ENCODE measurements at regions not wholly inside any gene's neighbourhood (a gene's known extent, or its start where the extent isn't known, plus 50 kb on each side); places are given as distances from the start of the nearest gene placed in this dataset.

- in situ Hi-C loops (cut with MboI): no loop called here
- Histone ChIP-seq H3K27ac (ENCODE audit: extremely low read depth, low read depth, low read length) (no peak overlapping the region), H3K27me3 (ENCODE audit: control insufficient read depth in 2 of 2, insufficient read depth in 2 of 2, low read length in 2 of 2) (no peaks in the 10 kb centered on the region), H3K36me3 (ENCODE audit: control insufficient read depth, insufficient read depth, low read length) (no peaks in the 10 kb centered on the region), H3K4me1 (replicated peaks in 1 of 2; ENCODE audit: control insufficient read depth in 2 of 2, insufficient read depth in 2 of 2, low read length in 2 of 2) (no peaks in the 10 kb centered on the region), H3K9me1 (ENCODE audit: control insufficient read depth, insufficient read depth, low read length) (no peaks in the 10 kb centered on the region), H3K4me3 (no peak overlapping the region), H3K9ac (ENCODE audit: insufficient read depth in 1 of 2, low read depth in 2 of 2, low read length in 2 of 2) (no peak overlapping the region), H3K9me3 (replicated peaks; ENCODE audit: control insufficient read depth, insufficient read depth, low read depth, low read length) (no peaks in the 10 kb centered on the region), H3K4me2 (ENCODE audit: insufficient read depth, low read length) (no peak overlapping the region), H3K79me2 (ENCODE audit: control insufficient read depth, insufficient read depth, low read length) (no peaks in the 10 kb centered on the region), H2AFZ (ENCODE audit: low read depth, low read length) (no peak overlapping the region), H4K20me1 (replicated peaks; ENCODE audit: control insufficient read depth, insufficient read depth, low read length) (no peaks in the 10 kb centered on the region)
- ChIA-PET POLR2A (no interaction called here), CTCF (ENCODE audit: low intra/inter-chr PET ratio) (no interaction called here)
- ATAC-seq: no peak
- FAIRE-seq: no peak
- 2% methylated on average over 4 of the region's 4 CpGs for WGBS (ENCODE audit: insufficient coverage, low coverage, missing lambda C conversion rate)
- BruUV-seq (replicated peaks): no TSS peak
- no peak for DNase-seq (ENCODE audit: extremely low read depth in 1 of 4, low spot score in 3 of 4)
- TF ChIP-seq CEBPG (CRISPR knock-in tag; IDR thresholded peaks at IDR 0.05) (no peak), CEBPG (tag; conservative IDR thresholded peaks at IDR 0.05 in 1 of 2, IDR thresholded peaks at IDR 0.05 in 1 of 2) (peak in 1 of 2 experiments; percentile 61; a peak in 1 of 4 replicates), TEAD2 (tag; IDR thresholded peaks at IDR 0.05) (no peak)
- intact Hi-C loops (cut with micrococcal nuclease): no loop called here
These were observed 645.2 kb upstream of the COX7C start for GRCh38 chr5:85972539-85972938.

- 4% methylated on average over 1 of the region's 1 CpG for WGBS (ENCODE audit: insufficient coverage, low coverage, missing lambda C conversion rate)
- intact Hi-C loops (cut with micrococcal nuclease) (no loop called here), in situ Hi-C loops (cut with MboI) (no loop called here)
These were observed 632.6 kb upstream of the COX7C start for GRCh38 chr5:85985167-85985566.

More at GRCh38 chr5:85985167-85985566, 632.6 kb upstream of the COX7C start:
- no peaks in the 10 kb centered on the region for H3K27me3 ChIP-seq (ENCODE audit: control insufficient read depth in 2 of 2, insufficient read depth in 2 of 2, low read length in 2 of 2)
- no peak overlapping the region for H3K9ac ChIP-seq (ENCODE audit: insufficient read depth in 1 of 2, low read depth in 2 of 2, low read length in 2 of 2)
- no peak overlapping the region for H3K27ac ChIP-seq (ENCODE audit: extremely low read depth, low read depth, low read length)
- no TSS peak for BruUV-seq (replicated peaks)
- H3K4me3 ChIP-seq: no peak overlapping the region
- ATAC-seq (no peak), DNase-seq (ENCODE audit: extremely low read depth in 1 of 4, low spot score in 3 of 4) (no peak), FAIRE-seq (no peak)
- H3K36me3 ChIP-seq (ENCODE audit: control insufficient read depth, insufficient read depth, low read length): no peaks in the 10 kb centered on the region
- H3K9me1 ChIP-seq (ENCODE audit: control insufficient read depth, insufficient read depth, low read length): no peaks in the 10 kb centered on the region
- H3K79me2 ChIP-seq (ENCODE audit: control insufficient read depth, insufficient read depth, low read length): no peaks in the 10 kb centered on the region
- TF ChIP-seq ZNF274 (IDR thresholded peaks at IDR 0.05; ENCODE audit: borderline replicate concordance, low read depth, low read length) (no peak), RNF2 (IDR thresholded peaks at IDR 0.05) (no peak), TCF3 (CRISPR knock-in tag; IDR thresholded peaks at IDR 0.05) (no peak), CREB3L1 (IDR thresholded peaks at IDR 0.05; ENCODE audit: borderline replicate concordance, low read depth) (no peak), NCOA4 (IDR thresholded peaks at IDR 0.05; ENCODE audit: partially characterized antibody) (no peak), ZSCAN32 (CRISPR knock-in tag; IDR thresholded peaks at IDR 0.05) (no peak), FOXP4 (CRISPR knock-in tag; IDR thresholded peaks at IDR 0.05; ENCODE audit: borderline replicate concordance) (no peak), SNRNP70 (optimal IDR thresholded peaks at IDR 0.05; ENCODE audit: low read depth, low read length) (no peak), STAG1 (CRISPR knock-in tag; IDR thresholded peaks at IDR 0.05; ENCODE audit: borderline replicate concordance) (no peak), THAP7 (CRISPR knock-in tag; IDR thresholded peaks at IDR 0.05) (no peak)
- ChIA-PET POLR2A (no interaction called here), CTCF (ENCODE audit: low intra/inter-chr PET ratio) (no interaction called here)
- no peak overlapping the region for H2AFZ ChIP-seq (ENCODE audit: low read depth, low read length)
- no peaks in the 10 kb centered on the region for H4K20me1 ChIP-seq (replicated peaks; ENCODE audit: control insufficient read depth, insufficient read depth, low read length)
- no peaks in the 10 kb centered on the region for H3K9me3 ChIP-seq (replicated peaks; ENCODE audit: control insufficient read depth, insufficient read depth, low read depth, low read length)
- H3K4me2 ChIP-seq (ENCODE audit: insufficient read depth, low read length): no peak overlapping the region
- H3K4me1 ChIP-seq (replicated peaks in 1 of 2; ENCODE audit: control insufficient read depth in 2 of 2, insufficient read depth in 2 of 2, low read length in 2 of 2): no peaks in the 10 kb centered on the region
